ENCODE measurements at regions not wholly inside any gene's neighbourhood (a gene's known extent, or its start where the extent isn't known, plus 50 kb on each side); places are given as distances from the start of the nearest gene placed in this dataset.

GRCh38 chr1:117261424-117261785 is 50.7 kb upstream of the VTCN1 start:
- no peaks in the 10 kb centered on the region for H3K27me3 Mint-ChIP-seq
- no peak overlapping the region for H3K4me3 Mint-ChIP-seq
- POLR2A ChIA-PET, result no interaction called here
- TF ChIP-seq CTCF (IDR thresholded peaks at IDR 0.05), result no peak
- H3K27ac Mint-ChIP-seq, result no peak overlapping the region
- no peaks in the 10 kb centered on the region for H3K36me3 Mint-ChIP-seq (ENCODE audit: low read depth)
- CTCF ChIA-PET, result interaction anchor here (0.7 kb wide), 1 partner anchor 634 kb away, joined by 3 read pairs; no protein-coding TSS in a partner anchor
- intact Hi-C loops (cut with micrococcal nuclease), result no loop called here
- DNase-seq (no peak), ATAC-seq (no peak)
- no peaks in the 10 kb centered on the region for H3K4me1 Mint-ChIP-seq (ENCODE audit: low read depth)
- H3K9me3 Mint-ChIP-seq, result peaks cover 7% of the 10 kb centered on the region

GRCh38 chr1:117260761-117261423 is 50.2 kb upstream of the VTCN1 start:
- Mint-ChIP-seq H3K27ac (no peak overlapping the region), H3K36me3 (ENCODE audit: low read depth) (no peaks in the 10 kb centered on the region), H3K27me3 (no peaks in the 10 kb centered on the region), H3K4me1 (ENCODE audit: low read depth) (no peaks in the 10 kb centered on the region), H3K4me3 (no peak overlapping the region), H3K9me3 (peaks cover 7% of the 10 kb centered on the region)
- POLR2A ChIA-PET, result no interaction called here
- ATAC-seq, result no peak
- intact Hi-C loops (cut with micrococcal nuclease), result no loop called here
- CTCF ChIA-PET, result interaction anchor here (0.7 kb wide), 1 partner anchor 635 kb away, joined by 3 read pairs; no protein-coding TSS in a partner anchor
- TF ChIP-seq CTCF (IDR thresholded peaks at IDR 0.05), result no peak
- no peak for DNase-seq

Measured in activated CD8-positive, alpha-beta T cell treated with anti-CD3 and anti-CD28 coated beads for 36 hours (primary cell).